ENCODE measurements at regions not wholly inside any gene's neighbourhood (a gene's known extent, or its start where the extent isn't known, plus 50 kb on each side); places are given as distances from the start of the nearest gene placed in this dataset.

GRCh38 chr5:162444129-162444762 lies 376.7 kb downstream of the GABRG2 start:
- no peak for TF ChIP-seq CTCF (IDR thresholded peaks at IDR 0.05; ENCODE audit: control insufficient read depth, insufficient read depth, low read depth, low read length, missing control alignments)
- H3K4me3 ChIP-seq (ENCODE audit: control insufficient read depth, low read depth, low read length): no peak overlapping the region
- DNase-seq (ENCODE audit: low read depth): no peak

- H3K4me3 ChIP-seq (ENCODE audit: control insufficient read depth, low read depth, low read length): no peak overlapping the region
- DNase-seq (ENCODE audit: low read depth): no peak
- TF ChIP-seq CTCF (IDR thresholded peaks at IDR 0.05; ENCODE audit: control insufficient read depth, insufficient read depth, low read depth, low read length, missing control alignments): no peak
These were observed 388.5 kb downstream of the GABRG2 start for GRCh38 chr5:162456086-162456485.

GRCh38 chr5:162466011-162466410 lies 398.4 kb downstream of the GABRG2 start:
- no peak for TF ChIP-seq CTCF (IDR thresholded peaks at IDR 0.05; ENCODE audit: control insufficient read depth, insufficient read depth, low read depth, low read length, missing control alignments)
- H3K4me3 ChIP-seq (ENCODE audit: control insufficient read depth, low read depth, low read length): no peak overlapping the region
- no peak for DNase-seq (ENCODE audit: low read depth)

- no peak for DNase-seq (ENCODE audit: low read depth)
- no peak for TF ChIP-seq CTCF (IDR thresholded peaks at IDR 0.05; ENCODE audit: control insufficient read depth, insufficient read depth, low read depth, low read length, missing control alignments)
- no peak overlapping the region for H3K4me3 ChIP-seq (ENCODE audit: control insufficient read depth, low read depth, low read length)
These were observed 405.6 kb downstream of the GABRG2 start for GRCh38 chr5:162473041-162473714.

GRCh38 chr5:162474239-162474638 lies 406.7 kb downstream of the GABRG2 start:
- DNase-seq (ENCODE audit: low read depth): no peak
- no peak for TF ChIP-seq CTCF (IDR thresholded peaks at IDR 0.05; ENCODE audit: control insufficient read depth, insufficient read depth, low read depth, low read length, missing control alignments)
- no peak overlapping the region for H3K4me3 ChIP-seq (ENCODE audit: control insufficient read depth, low read depth, low read length)

GRCh38 chr5:162484095-162484494 lies 416.5 kb downstream of the GABRG2 start:
- no peak overlapping the region for H3K4me3 ChIP-seq (ENCODE audit: control insufficient read depth, low read depth, low read length)
- DNase-seq (ENCODE audit: low read depth): no peak
- TF ChIP-seq CTCF (IDR thresholded peaks at IDR 0.05; ENCODE audit: control insufficient read depth, insufficient read depth, low read depth, low read length, missing control alignments): no peak

Measured in AG09309 (cell line).